GM12892 (cell line): ENCODE measurements at regions not wholly inside any gene's neighbourhood (a gene's known extent, or its start where the extent isn't known, plus 50 kb on each side); places are given as distances from the start of the nearest gene placed in this dataset.
"Not testable (repeated sequence)": the region's sequence is repeated elsewhere in the genome, so short reads cannot be mapped to it uniquely, and the experiment has no call there.

ENCODE experiments used
- POLR2A ChIP-seq: IDR thresholded peaks from 2 replicates; pipeline ENCODE4 v1.6.1; 2011; ENCODE audit warnings: low read depth, low read length, control low read depth
- POLR2AphosphoS5 ChIP-seq: IDR thresholded peaks from 2 replicates; pipeline ENCODE4 v1.6.1; 2011; ENCODE audit warnings: low read depth, low read length, control low read depth
- TAF1 ChIP-seq: IDR thresholded peaks from 2 replicates; pipeline ENCODE4 v1.6.1; 2011; ENCODE audit warnings: low read depth, mild to moderate bottlenecking, control low read depth, low read length, borderline replicate concordance

DNA sequence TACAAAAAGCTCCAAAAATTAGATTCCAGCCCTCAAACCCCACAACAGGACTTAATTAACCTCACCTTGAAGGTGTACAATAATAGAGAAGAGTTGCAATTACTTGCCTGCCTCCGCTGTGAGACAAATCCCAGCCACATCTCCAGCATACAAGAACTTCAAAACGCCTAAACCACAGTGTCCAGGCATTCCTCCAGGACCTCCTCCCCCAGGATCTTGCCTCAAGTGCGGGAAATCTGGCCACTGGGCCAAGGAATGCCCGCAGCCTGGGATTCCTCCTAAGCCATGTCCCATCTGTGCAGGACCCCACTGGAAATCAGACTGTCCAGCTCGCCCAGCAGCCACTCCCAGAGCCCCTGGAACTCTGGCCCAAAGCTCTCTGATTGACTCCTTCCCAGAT is 101.3 kb upstream of the CCNG1 start:
- TF ChIP-seq POLR2A, POLR2AphosphoS5, TAF1: not testable (repeated sequence)
